K562 (cell line): ENCODE measurements at regions not wholly inside any gene's neighbourhood (a gene's known extent, or its start where the extent isn't known, plus 50 kb on each side); places are given as distances from the start of the nearest gene placed in this dataset.

ENCODE experiments used
- ATAC-seq: fragments of 200-7000 bp; cut with Tn5 transposase; 3 replicates; pipeline ENCODE4 v1.9.1; 2020; ENCODE audit warnings: moderate library complexity
- BruUV-seq: library from RNA; stranded (reverse); fragments of 400-500 nt; replicated peaks from 2 replicates; lab custom pipeline; 2021; lab: Mats Ljungman, UMichigan
- CTCF ChIA-PET: fragments of 300-600 bp; formaldehyde crosslinking; extraction: SDS; loops from one replicate; lab custom pipeline; 2021; ENCODE audit warnings: low intra/inter-chr PET ratio; lab: Yijun Ruan, JAX
- POLR2A ChIA-PET: fragments of 300-600, 350-650 bp; sonication (Branson Sonifier 250); formaldehyde crosslinking; extraction: SDS; loops from one replicate; lab custom pipeline; 2021; ENCODE audit warnings: antibody characterized with exemption, inconsistent platforms; lab: Yijun Ruan, JAX
- DNase-seq, 4 experiments: peaks; one replicate each; pipeline versions ENCODE4 v3.0.0 to v3.0.0-alpha.2; 2011 to 2018; ENCODE audit warnings: low spot score in 3 of 4, mixed read lengths in 3 of 4; ENCODE audit errors: extremely low read depth in 1 of 4
- FAIRE-seq: peaks from 2 replicates; lab custom pipeline; 2011; peaks lifted over from hg19 to GRCh38; lab: Jason Lieb, UNC
- H2AFZ ChIP-seq: 2 replicates; pipeline ENCODE4 v1.6.0; 2011; ENCODE audit warnings: low read depth, low read length, control low read depth, inconsistent platforms
- H3K27ac ChIP-seq: fragments of 200-600 bp; 3 replicates; pipeline ENCODE4 v1.8.0; 2011; ENCODE audit warnings: low read depth, mild to moderate bottlenecking, control low read depth, inconsistent platforms, low read length, moderate library complexity, mixed read lengths; ENCODE audit errors: extremely low read depth
- H3K27me3 ChIP-seq, 2 experiments: fragments of 300-600 bp in 1 of 2; 2 replicates in 1 of 2; 3 replicates in 1 of 2; pipeline versions ENCODE4 v1.6.0 to v1.8.0; 2011; ENCODE audit warnings: inconsistent platforms in 2 of 2, low read length in 2 of 2, mild to moderate bottlenecking in 1 of 2, mixed read lengths in 1 of 2, moderate library complexity in 1 of 2; ENCODE audit not compliant: control insufficient read depth in 2 of 2, insufficient read depth in 2 of 2
- H3K36me3 ChIP-seq: fragments of 300-600 bp; 3 replicates; pipeline ENCODE4 v1.8.0; 2011; ENCODE audit warnings: mild to moderate bottlenecking, low read length, inconsistent platforms; ENCODE audit not compliant: control insufficient read depth, insufficient read depth
- H3K4me1 ChIP-seq, 2 experiments: fragments of 200-600 bp in 1 of 2; replicated peaks in 1 of 2; 2 replicates in 1 of 2; 3 replicates in 1 of 2; pipeline versions ENCODE4 v1.5.1 to v1.8.0; 2011; ENCODE audit warnings: inconsistent platforms in 2 of 2, low read length in 2 of 2, mild to moderate bottlenecking in 1 of 2, mixed read lengths in 1 of 2, moderate library complexity in 1 of 2; ENCODE audit not compliant: control insufficient read depth in 2 of 2, insufficient read depth in 2 of 2
- H3K4me2 ChIP-seq: 2 replicates; pipeline ENCODE4 v1.6.1; 2011; ENCODE audit warnings: low read length, control low read depth, inconsistent platforms, mixed read lengths; ENCODE audit not compliant: insufficient read depth
- H3K4me3 ChIP-seq: fragments of 200-600 bp; sonication (generic), shearing (Covaris generic); 2 replicates; pipeline ENCODE4 v1.5.1; 2016; ENCODE audit warnings: control low read depth, inconsistent platforms
- H3K79me2 ChIP-seq: fragments of 200-600 bp; 3 replicates; pipeline ENCODE4 v1.8.0; 2011; ENCODE audit warnings: low read length, inconsistent platforms; ENCODE audit not compliant: control insufficient read depth, insufficient read depth
- H3K9ac ChIP-seq, 2 experiments: 2 replicates each; pipeline versions ENCODE4 v1.6.0 to v1.6.1; 2011; ENCODE audit warnings: low read depth in 2 of 2, low read length in 2 of 2, control low read depth in 1 of 2, inconsistent platforms in 1 of 2, mild to moderate bottlenecking in 1 of 2, mixed read lengths in 1 of 2; ENCODE audit not compliant: insufficient read depth in 1 of 2
- H3K9me1 ChIP-seq: one replicate; pipeline ENCODE4 v1.6.0; 2011; ENCODE audit warnings: inconsistent platforms, mild to moderate bottlenecking, low read length, moderate library complexity; ENCODE audit not compliant: control insufficient read depth, insufficient read depth
- H3K9me3 ChIP-seq: replicated peaks from 2 replicates; pipeline ENCODE4 v1.5.1; 2011; ENCODE audit warnings: low read depth, low read length, inconsistent platforms; ENCODE audit not compliant: control insufficient read depth, insufficient read depth
- H4K20me1 ChIP-seq: replicated peaks from 2 replicates; pipeline ENCODE4 v1.6.1; 2011; ENCODE audit warnings: low read length, inconsistent platforms, mixed read lengths; ENCODE audit not compliant: control insufficient read depth, insufficient read depth
- BACH1 ChIP-seq: fragments of 200-800 bp; sonication (Bioruptor generic); IDR thresholded peaks from 2 replicates; pipeline ENCODE4 v1.6.1; 2016; ENCODE audit warnings: missing genetic modification characterization, missing compliant biosample characterization
- BMI1 ChIP-seq: fragments of 150-350 bp; IDR thresholded peaks from 2 replicates; pipeline ENCODE4 v1.6.1; 2014; ENCODE audit warnings: low read length
- CHD1 ChIP-seq: fragments of 200-600 bp; sonication (generic); IDR thresholded peaks from one replicate; pipeline ENCODE4 v1.6.1; 2012; ENCODE audit warnings: mild to moderate bottlenecking, moderate library complexity, low read length, inconsistent platforms
- CXXC5 ChIP-seq: fragments of 250-450 bp; sonication (Bioruptor Pico); IDR thresholded peaks from 2 replicates; pipeline ENCODE4 v1.8.0; 2022; ENCODE audit warnings: inconsistent platforms, mild to moderate bottlenecking, moderate library complexity
- FOXP1 ChIP-seq: sonication (generic); formaldehyde crosslinking; IDR thresholded peaks from 2 replicates; pipeline ENCODE4 v1.8.0; 2022; ENCODE audit warnings: mild to moderate bottlenecking, missing genetic modification reagents
- GATA2 ChIP-seq: sonication (generic); formaldehyde crosslinking; IDR thresholded peaks from 2 replicates; pipeline ENCODE4 v1.4.0; 2020; ENCODE audit warnings: mild to moderate bottlenecking, missing genetic modification reagents
- HCFC1 ChIP-seq: IDR thresholded peaks from 2 replicates; pipeline ENCODE4 v1.6.1; 2012; ENCODE audit warnings: low read depth, low read length, improper control_type of control experiment
- MECOM ChIP-seq: fragments of 250-450 bp; sonication (Bioruptor Pico); IDR thresholded peaks from 2 replicates; pipeline ENCODE4 v1.8.0; 2022; ENCODE audit warnings: inconsistent platforms
- NCOA1 ChIP-seq: fragments of 450-650 bp; IDR thresholded peaks from 2 replicates; pipeline ENCODE4 v1.6.1; 2016; ENCODE audit warnings: low read depth
- POLR2H ChIP-seq: IDR thresholded peaks from 2 replicates; pipeline ENCODE4 v1.6.1; 2016; ENCODE audit warnings: missing genetic modification characterization, low read depth, mild to moderate bottlenecking, control low read depth, missing compliant biosample characterization, moderate library complexity
- RAD21 ChIP-seq, 2 experiments: fragments of 250-450 bp in 1 of 2; fragments of 450-650 bp in 1 of 2; sonication (Bioruptor Pico) in 1 of 2; formaldehyde crosslinking in 1 of 2; IDR thresholded peaks in 1 of 2; conservative IDR thresholded peaks in 1 of 2; 2 replicates each; pipeline versions ENCODE4 v1.4.0 to v1.8.0; 2020 to 2022; ENCODE audit warnings: mild to moderate bottlenecking in 2 of 2, moderate library complexity in 1 of 2
- RB1 ChIP-seq: fragments of 450-650 bp; IDR thresholded peaks from 2 replicates; pipeline ENCODE4 v1.6.1; 2017; ENCODE audit warnings: low read depth, mild to moderate bottlenecking
- RUNX1 ChIP-seq: sonication (generic); IDR thresholded peaks from 2 replicates; pipeline ENCODE4 v1.6.1; 2016; ENCODE audit warnings: antibody characterized with exemption, low read depth
- SNRNP70 ChIP-seq: fragments of 200-400 bp; formaldehyde crosslinking; optimal IDR thresholded peaks from 2 replicates; pipeline ENCODE3; 2017; ENCODE audit warnings: low read depth, low read length
- TAF9B ChIP-seq: fragments of 450-650 bp; IDR thresholded peaks from 2 replicates; pipeline ENCODE4 v1.6.1; 2018; ENCODE audit warnings: mild to moderate bottlenecking; ENCODE audit not compliant: partially characterized antibody
- TEAD1 ChIP-seq, 2 experiments: fragments of 450-650 bp in 1 of 2; sonication (generic) in 1 of 2; formaldehyde crosslinking; IDR thresholded peaks; 2 replicates each; pipeline versions ENCODE4 v1.4.0 to v1.8.0; 2020 to 2022; ENCODE audit warnings: mild to moderate bottlenecking in 2 of 2, missing genetic modification reagents in 1 of 2
- ZBTB33 ChIP-seq: sonication (generic); formaldehyde crosslinking; IDR thresholded peaks from 2 replicates; pipeline ENCODE4 v1.8.1; 2023; ENCODE audit warnings: mild to moderate bottlenecking, missing genetic modification reagents
- ZNF217 ChIP-seq: sonication (generic); formaldehyde crosslinking; IDR thresholded peaks from 2 replicates; pipeline ENCODE4 v1.8.0; 2022; ENCODE audit warnings: mild to moderate bottlenecking, missing genetic modification reagents
- WGBS: fragments of 100-300 bp; shearing (Covaris generic); methylation state at CpG from one replicate; pipeline ENCODE4 v1.1.6; 2016; ENCODE audit warnings: low coverage, mixed read lengths; ENCODE audit not compliant: insufficient coverage; ENCODE audit errors: missing lambda C conversion rate; 5-methylcytosine and 5-hydroxymethylcytosine counted together
- in situ Hi-C: fragments of 300-500 bp; cut with MboI; formaldehyde crosslinking; loops from 4 replicates; pipeline ENCODE4 v1.15.0; 2018; ENCODE audit warnings: inconsistent platforms, mixed read lengths
- intact Hi-C: fragments of 100-400 bp; cut with micrococcal nuclease; formaldehyde crosslinking; loops from 2 replicates; pipeline ENCODE4 v1.14.2; 2022
- TF ChIP-seq, protein P1 (sequence below): sonication (generic); formaldehyde crosslinking; IDR thresholded peaks from 2 replicates; pipeline ENCODE4 v1.8.1; 2022; ENCODE audit warnings: missing genetic modification reagents
- TF ChIP-seq, protein P2 (sequence below): fragments of 450-650 bp; formaldehyde crosslinking; IDR thresholded peaks from 2 replicates; pipeline ENCODE4 v1.4.0; 2022; ENCODE audit warnings: missing genetic modification characterization

- DNase-seq (peak; percentile 35 to 85 (median 58)), ATAC-seq (peak; percentile 84), FAIRE-seq (peak; percentile 89)
- Histone ChIP-seq H3K9me1 (no peaks in the 10 kb centered on the region), H3K27ac (peak overlapping the region; percentile 63), H3K4me1 (peaks cover 0 to 27% of the 10 kb centered on the region in 2 experiments; a peak in 4 of 5 replicates), H3K27me3 (no peaks in the 10 kb centered on the region), H3K79me2 (no peaks in the 10 kb centered on the region), H3K4me3 (no peak overlapping the region), H3K9me3 (peaks cover 10% of the 10 kb centered on the region), H4K20me1 (no peaks in the 10 kb centered on the region), H3K9ac (peak overlapping the region in 1 of 2 experiments; percentile 32; a peak in 2 of 4 replicates), H2AFZ (peak overlapping the region; percentile 96), H3K36me3 (no peaks in the 10 kb centered on the region), H3K4me2 (peak overlapping the region; percentile 44)
- CTCF ChIA-PET: no interaction called here
- BruUV-seq: no TSS peak
- POLR2A ChIA-PET: no interaction called here
- intact Hi-C loops (loop anchor here (5.0 kb wide), 1 partner anchor 40 kb away; no protein-coding TSS in a partner anchor), in situ Hi-C loops (no loop called here)
- 19% methylated on average over 9 of the region's 9 CpGs for WGBS
- no peak for TF ChIP-seq ZNF217 (CRISPR knock-in tag)
- TF ChIP-seq BACH1: peak; percentile 18; the same call in 1 of the 2 replicates
- no peak for TF ChIP-seq ZBTB33
- no peak for TF ChIP-seq MECOM (CRISPR knock-in tag)
- TF ChIP-seq, protein P1, sequence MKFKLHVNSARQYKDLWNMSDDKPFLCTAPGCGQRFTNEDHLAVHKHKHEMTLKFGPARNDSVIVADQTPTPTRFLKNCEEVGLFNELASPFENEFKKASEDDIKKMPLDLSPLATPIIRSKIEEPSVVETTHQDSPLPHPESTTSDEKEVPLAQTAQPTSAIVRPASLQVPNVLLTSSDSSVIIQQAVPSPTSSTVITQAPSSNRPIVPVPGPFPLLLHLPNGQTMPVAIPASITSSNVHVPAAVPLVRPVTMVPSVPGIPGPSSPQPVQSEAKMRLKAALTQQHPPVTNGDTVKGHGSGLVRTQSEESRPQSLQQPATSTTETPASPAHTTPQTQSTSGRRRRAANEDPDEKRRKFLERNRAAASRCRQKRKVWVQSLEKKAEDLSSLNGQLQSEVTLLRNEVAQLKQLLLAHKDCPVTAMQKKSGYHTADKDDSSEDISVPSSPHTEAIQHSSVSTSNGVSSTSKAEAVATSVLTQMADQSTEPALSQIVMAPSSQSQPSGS: no peak
- no peak for TF ChIP-seq TEAD1 (CRISPR knock-in tag; IDR thresholded peaks at IDR 0.05)
- TF ChIP-seq POLR2H (tag): peak; percentile 67
- no peak for TF ChIP-seq NCOA1
- TF ChIP-seq, protein P2, sequence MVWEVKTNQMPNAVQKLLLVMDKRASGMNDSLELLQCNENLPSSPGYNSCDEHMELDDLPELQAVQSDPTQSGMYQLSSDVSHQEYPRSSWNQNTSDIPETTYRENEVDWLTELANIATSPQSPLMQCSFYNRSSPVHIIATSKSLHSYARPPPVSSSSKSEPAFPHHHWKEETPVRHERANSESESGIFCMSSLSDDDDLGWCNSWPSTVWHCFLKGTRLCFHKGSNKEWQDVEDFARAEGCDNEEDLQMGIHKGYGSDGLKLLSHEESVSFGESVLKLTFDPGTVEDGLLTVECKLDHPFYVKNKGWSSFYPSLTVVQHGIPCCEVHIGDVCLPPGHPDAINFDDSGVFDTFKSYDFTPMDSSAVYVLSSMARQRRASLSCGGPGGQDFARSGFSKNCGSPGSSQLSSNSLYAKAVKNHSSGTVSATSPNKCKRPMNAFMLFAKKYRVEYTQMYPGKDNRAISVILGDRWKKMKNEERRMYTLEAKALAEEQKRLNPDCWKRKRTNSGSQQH (CRISPR knock-in tag): no peak
- TF ChIP-seq CXXC5 (CRISPR knock-in tag): peak; percentile 67
- 0 out of 4 replicates have a peak, but pooled peaks of 1 of the 2 experiments have one; percentile 12 for TF ChIP-seq RAD21 (CRISPR knock-in tag; conservative IDR thresholded peaks at IDR 0.05 in 1 of 2, IDR thresholded peaks at IDR 0.05 in 1 of 2)
- TF ChIP-seq GATA2 (CRISPR knock-in tag): no peak
- no peak for TF ChIP-seq TAF9B
- TF ChIP-seq CHD1: no peak
- TF ChIP-seq FOXP1 (CRISPR knock-in tag): no peak
- TF ChIP-seq RB1: no peak
- no peak for TF ChIP-seq SNRNP70
- TF ChIP-seq BMI1: no peak
- TF ChIP-seq RUNX1: no peak
- TF ChIP-seq HCFC1: no peak
Measured at GRCh38 chr6:21987501-21987957, 309.3 kb downstream of the PRL start.
